Naive thymus-derived CD4-positive, alpha-beta T cell (primary cell): ENCODE measurements at regions not wholly inside any gene's neighbourhood (a gene's known extent, or its start where the extent isn't known, plus 50 kb on each side); places are given as distances from the start of the nearest gene placed in this dataset.

Experiments used
- ATAC-seq: fragments of 150-1000 bp; cut with Tn5 transposase; 2 replicates; pipeline ENCODE4 v1.10.0; 2021; ENCODE audit warnings: mild to moderate bottlenecking, moderate library complexity
- CTCF ChIA-PET: fragments of 350-600 bp; sonication (Branson Sonifier 250); formaldehyde crosslinking; loops from one replicate; lab custom pipeline; 2021; ENCODE audit warnings: antibody characterized with exemption; lab: Charles Lee
- POLR2A ChIA-PET: fragments of 350-600 bp; sonication (Branson Sonifier 250); formaldehyde crosslinking; loops from one replicate; lab custom pipeline; 2021; ENCODE audit warnings: antibody characterized with exemption, inconsistent platforms; lab: Charles Lee
- DNase-seq, 9 donors: peaks; one replicate each; pipeline versions ENCODE4 v3.0.0 to v3.0.0-alpha.2; 2020 to 2022; ENCODE audit warnings: mixed read lengths in 1 of 9
- H3K27ac ChIP-seq: one replicate; pipeline ENCODE4 v1.7.0; 2013; ENCODE audit warnings: mild to moderate bottlenecking, low read depth, low read length, moderate library complexity
- H3K27me3 ChIP-seq, 2 donors: one replicate each; pipeline ENCODE4 v1.7.0; 2013; ENCODE audit warnings: low read length in 2 of 2, mild to moderate bottlenecking in 2 of 2, moderate library complexity in 2 of 2; ENCODE audit not compliant: control insufficient read depth in 2 of 2, insufficient read depth in 2 of 2
- H3K36me3 ChIP-seq, 3 experiments: 1 replicate in 2 of 3; 2 replicates in 1 of 3; pipeline ENCODE4 v1.7.0; 2013; ENCODE audit warnings: low read length in 3 of 3, mild to moderate bottlenecking in 3 of 3, moderate library complexity in 1 of 3; ENCODE audit not compliant: insufficient read depth in 3 of 3, control insufficient read depth in 2 of 3
- H3K4me1 ChIP-seq, 2 donors: one replicate each; pipeline ENCODE4 v1.7.0; 2013; ENCODE audit warnings: low read length in 2 of 2, mild to moderate bottlenecking in 2 of 2, moderate library complexity in 1 of 2; ENCODE audit not compliant: control insufficient read depth in 2 of 2, insufficient read depth in 2 of 2
- H3K4me3 ChIP-seq: 2 replicates; pipeline ENCODE4 v1.7.0; 2013; ENCODE audit warnings: mild to moderate bottlenecking, low read length
- H3K9me3 ChIP-seq, 3 experiments: 1 replicate in 2 of 3; 2 replicates in 1 of 3; pipeline ENCODE4 v1.7.0; 2013; ENCODE audit warnings: low read length in 3 of 3; ENCODE audit not compliant: control insufficient read depth in 2 of 3
- H3K27ac Mint-ChIP-seq, 9 donors: one replicate each; pipeline ENCODE4 v1.8.0; 2020 to 2022; ENCODE audit warnings: mixed read lengths in 9 of 9, mild to moderate bottlenecking in 8 of 9, moderate library complexity in 5 of 9, inconsistent platforms in 2 of 9
- H3K27me3 Mint-ChIP-seq, 5 donors: one replicate each; pipeline ENCODE4 v1.8.0; 2021 to 2022; ENCODE audit warnings: mixed read lengths in 5 of 5, mild to moderate bottlenecking in 1 of 5
- H3K36me3 Mint-ChIP-seq, 5 donors: one replicate each; pipeline ENCODE4 v1.8.0; 2020 to 2022; ENCODE audit warnings: mixed read lengths in 5 of 5, mild to moderate bottlenecking in 3 of 5, inconsistent platforms in 1 of 5
- H3K4me1 Mint-ChIP-seq, 7 donors: one replicate each; pipeline ENCODE4 v1.8.0; 2020 to 2022; ENCODE audit warnings: mixed read lengths in 7 of 7, mild to moderate bottlenecking in 3 of 7, inconsistent platforms in 1 of 7
- H3K4me3 Mint-ChIP-seq, 10 donors: one replicate each; pipeline ENCODE4 v1.8.0; 2020 to 2022; ENCODE audit warnings: mild to moderate bottlenecking in 10 of 10, mixed read lengths in 10 of 10, moderate library complexity in 6 of 10, inconsistent platforms in 2 of 10
- H3K9me3 Mint-ChIP-seq, 11 donors: one replicate each; pipeline ENCODE4 v1.8.0; 2020 to 2022; ENCODE audit warnings: mixed read lengths in 11 of 11, mild to moderate bottlenecking in 4 of 11, inconsistent platforms in 1 of 11, moderate library complexity in 1 of 11
- intact Hi-C, 2 donors: fragments of 100-400 bp; cut with micrococcal nuclease; formaldehyde crosslinking; loops; one replicate each; pipeline ENCODE4 v1.15.1; 2023

DNA sequence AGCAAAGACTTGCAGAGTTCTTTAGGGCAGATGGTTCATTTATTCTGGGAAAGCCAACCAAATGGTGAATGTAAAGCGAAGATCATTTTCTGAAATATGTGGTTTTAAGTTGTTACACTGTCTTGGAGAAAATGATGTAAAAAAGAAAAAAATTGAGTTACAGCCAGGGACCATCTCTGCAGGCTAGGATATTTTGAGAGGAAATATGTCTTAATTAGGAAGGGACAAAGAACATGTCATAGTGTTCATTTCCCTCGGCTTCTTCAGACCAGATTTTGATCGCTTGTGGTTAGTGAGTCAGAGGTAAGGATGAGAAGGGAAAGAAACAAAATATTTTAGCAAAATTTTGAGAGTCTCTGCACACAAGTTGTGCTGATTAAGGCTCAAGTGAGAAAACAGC lies 59.0 kb upstream of the C1QTNF7 start:
- no peak overlapping the region for H3K4me3 ChIP-seq
- H3K27ac ChIP-seq: no peak overlapping the region
- Mint-ChIP-seq H3K4me3 (peak overlapping the region in 1 of 10 donors; percentile 4), H3K36me3 (no peaks in the 10 kb centered on the region), H3K27me3 (peaks cover 0 to 7% (median 0%) of the 10 kb centered on the region in 5 donors), H3K27ac (no peak overlapping the region), H3K9me3 (peaks cover 0 to 1% (median 0%) of the 10 kb centered on the region in 11 donors), H3K4me1 (peaks cover 2 to 19% (median 7%) of the 10 kb centered on the region in 7 donors)
- no peaks in the 10 kb centered on the region for H3K36me3 ChIP-seq
- ATAC-seq (no peak), DNase-seq (no peak)
- intact Hi-C loops: no loop called here
- no peaks in the 10 kb centered on the region for H3K4me1 ChIP-seq
- ChIA-PET POLR2A (no interaction called here), CTCF (no interaction called here)
- H3K9me3 ChIP-seq: no peaks in the 10 kb centered on the region
- no peaks in the 10 kb centered on the region for H3K27me3 ChIP-seq

DNA sequence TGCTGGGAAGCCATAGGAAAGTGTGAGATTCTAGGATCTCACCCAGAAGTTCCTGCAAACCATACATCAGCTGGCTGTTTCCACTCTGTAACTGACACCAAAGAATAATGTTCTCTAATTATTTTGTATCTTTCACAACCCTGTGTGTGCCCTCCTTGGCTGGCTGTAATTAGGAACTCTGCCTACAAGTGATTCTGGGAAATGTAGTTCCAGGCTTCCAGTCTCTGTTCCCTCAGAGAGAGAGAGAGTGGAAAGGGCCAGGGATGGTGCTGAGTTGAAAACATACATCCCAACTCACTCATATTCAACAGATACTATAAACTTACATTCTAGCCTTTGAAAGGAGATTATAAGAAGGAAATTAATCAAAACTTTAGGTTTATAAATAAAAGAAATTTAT lies 57.5 kb upstream of the C1QTNF7 start:
- Mint-ChIP-seq H3K27me3 (peaks cover 0 to 4% (median 0%) of the 10 kb centered on the region in 5 donors), H3K27ac (no peak overlapping the region), H3K36me3 (no peaks in the 10 kb centered on the region), H3K4me3 (no peak overlapping the region), H3K4me1 (peaks cover 3 to 29% (median 16%) of the 10 kb centered on the region in 7 donors), H3K9me3 (peaks cover 0 to 1% (median 0%) of the 10 kb centered on the region in 11 donors)
- H3K27me3 ChIP-seq: no peaks in the 10 kb centered on the region
- H3K27ac ChIP-seq: no peak overlapping the region
- intact Hi-C loops: no loop called here
- ChIA-PET CTCF (no interaction called here), POLR2A (no interaction called here)
- ATAC-seq: no peak
- no peaks in the 10 kb centered on the region for H3K9me3 ChIP-seq
- H3K4me3 ChIP-seq: no peak overlapping the region
- H3K36me3 ChIP-seq: no peaks in the 10 kb centered on the region
- peaks cover 0 to 3% of the 10 kb centered on the region in 2 donors for H3K4me1 ChIP-seq
- no peak for DNase-seq

DNA sequence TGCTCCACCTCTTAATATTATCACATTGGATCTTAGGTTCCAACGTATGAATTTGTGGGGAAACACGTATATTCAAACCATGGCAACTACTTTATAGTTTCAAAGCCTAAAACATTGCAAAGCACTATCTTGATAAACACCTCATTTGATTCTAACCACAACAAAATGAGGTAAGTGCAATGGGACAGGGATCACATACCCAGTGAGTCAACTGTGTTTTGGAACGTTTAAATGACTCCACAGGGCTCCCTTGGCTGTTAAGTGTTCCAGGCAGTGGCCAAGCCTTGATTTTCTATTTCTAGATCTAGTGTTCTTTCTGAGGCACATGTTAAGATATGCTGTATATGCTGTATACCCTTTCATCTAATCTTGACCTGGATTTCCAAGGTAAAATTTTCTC lies 54.5 kb upstream of the C1QTNF7 start:
- Histone ChIP-seq H3K27ac (no peak overlapping the region), H3K27me3 (no peaks in the 10 kb centered on the region), H3K36me3 (no peaks in the 10 kb centered on the region), H3K4me1 (peaks cover 0 to 13% of the 10 kb centered on the region in 2 donors), H3K9me3 (no peaks in the 10 kb centered on the region), H3K4me3 (no peak overlapping the region)
- Mint-ChIP-seq H3K36me3 (no peaks in the 10 kb centered on the region), H3K4me1 (peaks cover 16 to 52% (median 41%) of the 10 kb centered on the region in 7 donors), H3K9me3 (peaks cover 0 to 1% (median 0%) of the 10 kb centered on the region in 11 donors), H3K27me3 (peaks cover 0 to 4% (median 0%) of the 10 kb centered on the region in 5 donors), H3K27ac (peak overlapping the region in 1 of 9 donors; percentile 42), H3K4me3 (no peak overlapping the region)
- POLR2A ChIA-PET: no interaction called here
- ATAC-seq: no peak
- CTCF ChIA-PET: interaction anchor here (0.6 kb wide), 2 partner anchors 27 to 268 kb away, joined by 3 read pairs; no protein-coding TSS in a partner anchor
- DNase-seq: peak in 1 of 9 donors; percentile 7
- intact Hi-C loops: no loop called here

DNA sequence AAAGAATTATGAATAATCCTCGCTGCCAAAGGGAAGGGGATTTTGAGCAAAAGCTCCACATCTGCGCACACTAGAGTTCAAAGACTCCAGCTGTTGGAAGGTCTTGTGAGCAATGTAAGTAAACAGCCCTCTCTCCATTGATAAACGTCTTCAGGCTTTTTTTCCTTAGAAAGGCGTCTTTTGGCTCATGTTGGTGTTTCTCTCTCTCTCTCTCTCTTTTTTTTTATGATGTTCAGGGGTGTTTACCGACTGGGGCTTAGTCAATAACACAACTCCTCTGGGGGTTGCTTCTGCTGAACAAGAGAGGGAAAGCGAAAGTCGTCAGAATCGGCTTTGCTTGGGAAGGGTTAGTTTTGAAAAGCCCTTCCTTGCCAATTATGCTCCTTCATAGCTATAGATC lies 53.2 kb upstream of the C1QTNF7 start:
- Mint-ChIP-seq H3K36me3 (no peaks in the 10 kb centered on the region), H3K4me1 (peaks cover 16 to 52% (median 43%) of the 10 kb centered on the region in 7 donors), H3K27me3 (peaks cover 0 to 4% (median 0%) of the 10 kb centered on the region in 5 donors), H3K9me3 (peaks cover 0 to 1% (median 0%) of the 10 kb centered on the region in 11 donors), H3K4me3 (no peak overlapping the region), H3K27ac (no peak overlapping the region)
- no peak overlapping the region for H3K4me3 ChIP-seq
- H3K4me1 ChIP-seq: peaks cover 0 to 13% of the 10 kb centered on the region in 2 donors
- H3K27ac ChIP-seq: no peak overlapping the region
- H3K36me3 ChIP-seq: no peaks in the 10 kb centered on the region
- CTCF ChIA-PET: no interaction called here
- intact Hi-C loops: loop anchor here (2.0 to 5.0 kb wide), 2 partner anchors 22 to 38 kb away; no protein-coding TSS in a partner anchor
- DNase-seq (no peak), ATAC-seq (no peak)
- H3K27me3 ChIP-seq: no peaks in the 10 kb centered on the region
- H3K9me3 ChIP-seq: no peaks in the 10 kb centered on the region
- POLR2A ChIA-PET: interaction anchor here (0.7 kb wide), 1 partner anchor 556 kb away, joined by 5 read pairs; no protein-coding TSS in a partner anchor

DNA sequence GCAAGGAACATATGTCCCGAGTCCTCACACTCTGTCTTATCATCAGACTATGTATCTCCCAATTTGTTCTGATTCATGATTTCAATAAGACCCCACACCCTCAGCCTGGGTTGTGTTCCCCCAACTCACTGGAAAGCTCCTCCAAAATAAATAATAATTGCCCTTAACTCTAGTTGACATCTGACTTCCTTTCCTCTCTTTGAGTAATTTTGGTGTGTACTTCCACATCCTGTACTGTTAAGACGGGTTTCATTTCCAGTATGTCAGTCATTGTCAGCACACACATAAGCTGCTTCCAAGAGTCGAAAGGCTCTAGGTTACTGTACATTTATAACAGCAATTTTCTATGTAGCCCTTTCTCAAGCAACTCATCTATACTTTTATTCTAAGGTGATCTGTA lies 52.2 kb upstream of the C1QTNF7 start:
- CTCF ChIA-PET: no interaction called here
- peaks cover 16 to 52% (median 43%) of the 10 kb centered on the region in 7 donors for H3K4me1 Mint-ChIP-seq

DNA sequence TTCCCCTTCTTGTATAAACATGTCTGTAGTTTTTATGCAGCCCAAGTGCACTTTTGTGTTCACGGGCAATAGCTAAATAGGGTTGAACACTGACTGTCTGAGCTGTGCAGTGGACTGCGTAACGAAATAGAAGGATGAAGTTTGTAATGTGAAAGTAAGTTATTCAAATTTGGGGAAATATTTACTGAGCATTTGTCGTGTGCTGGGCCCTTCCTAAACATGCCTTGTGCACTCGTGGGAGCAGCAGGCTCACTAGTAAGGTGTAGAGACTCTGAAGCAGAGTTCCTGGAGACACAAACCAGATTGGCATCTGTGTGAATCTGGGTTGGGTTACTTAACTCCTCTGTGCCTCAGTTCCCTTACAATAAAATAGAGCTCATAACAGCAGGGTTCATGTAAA lies 51.7 kb upstream of the C1QTNF7 start:
- Mint-ChIP-seq H3K9me3 (peaks cover 0 to 1% (median 0%) of the 10 kb centered on the region in 11 donors), H3K4me3 (peak overlapping the region in 7 of 10 donors; percentile 0 to 59 (median 20)), H3K4me1 (peaks cover 16 to 52% (median 43%) of the 10 kb centered on the region in 7 donors), H3K27ac (peak overlapping the region; percentile 11 to 95 (median 69)), H3K27me3 (peaks cover 0 to 4% (median 0%) of the 10 kb centered on the region in 5 donors), H3K36me3 (no peaks in the 10 kb centered on the region)
- no peaks in the 10 kb centered on the region for H3K9me3 ChIP-seq
- H3K36me3 ChIP-seq: no peaks in the 10 kb centered on the region
- ChIA-PET CTCF (no interaction called here), POLR2A (no interaction called here)
- no peaks in the 10 kb centered on the region for H3K27me3 ChIP-seq
- intact Hi-C loops: loop anchor here in 1 of 2 donors (5.0 kb wide), 1 partner anchor 36 kb away; no protein-coding TSS in a partner anchor
- peaks cover 0 to 13% of the 10 kb centered on the region in 2 donors for H3K4me1 ChIP-seq
- no peak overlapping the region for H3K27ac ChIP-seq
- DNase-seq: peak in 1 of 9 donors; percentile 4
- no peak overlapping the region for H3K4me3 ChIP-seq
- ATAC-seq: no peak

More for the DNA sequence above, 52.2 kb upstream of the C1QTNF7 start:
- peak; percentile 63 for ATAC-seq
- Histone ChIP-seq H3K27ac (no peak overlapping the region), H3K27me3 (no peaks in the 10 kb centered on the region), H3K9me3 (no peaks in the 10 kb centered on the region), H3K36me3 (no peaks in the 10 kb centered on the region), H3K4me1 (peaks cover 0 to 13% of the 10 kb centered on the region in 2 donors), H3K4me3 (no peak overlapping the region)
- intact Hi-C loops: loop anchor here (2.0 to 5.0 kb wide), 2 partner anchors 21 to 37 kb away; no protein-coding TSS in a partner anchor
- DNase-seq: peak in 6 of 9 donors; percentile 7 to 44 (median 40)
- peaks cover 0 to 1% (median 0%) of the 10 kb centered on the region in 11 donors for H3K9me3 Mint-ChIP-seq
- peak overlapping the region in 7 of 10 donors; percentile 0 to 59 (median 20) for H3K4me3 Mint-ChIP-seq
- no peaks in the 10 kb centered on the region for H3K36me3 Mint-ChIP-seq
- POLR2A ChIA-PET: interaction anchor here (0.6 kb wide), 1 partner anchor 389 kb away, joined by 4 read pairs; no protein-coding TSS in a partner anchor
- peaks cover 0 to 4% (median 0%) of the 10 kb centered on the region in 5 donors for H3K27me3 Mint-ChIP-seq
- H3K27ac Mint-ChIP-seq: peak overlapping the region in 7 of 9 donors; percentile 11 to 95 (median 81)
